ENCODE measurements at regions not wholly inside any gene's neighbourhood (a gene's known extent, or its start where the extent isn't known, plus 50 kb on each side); places are given as distances from the start of the nearest gene placed in this dataset.
A peak's percentile ranks its signal among the peaks of the same experiment; 100 is the strongest.

GRCh38 chr19:28948026-28948425, 264.9 kb downstream of the UQCRFS1 start:
- Histone ChIP-seq H3K4me3 (ENCODE audit: low read length) (no peak overlapping the region), H3K9me3 (ENCODE audit: insufficient read depth, low read depth, low read length) (no peaks in the 10 kb centered on the region), H3K4me1 (ENCODE audit: insufficient read depth, low read length) (no peaks in the 10 kb centered on the region), H3K27ac (ENCODE audit: low read length) (no peak overlapping the region), H3K36me3 (ENCODE audit: insufficient read depth, low read depth, low read length) (no peaks in the 10 kb centered on the region), H3K9ac (ENCODE audit: low read depth, low read length) (no peak overlapping the region), H3K27me3 (ENCODE audit: insufficient read depth, low read length) (no peaks in the 10 kb centered on the region)

- H3K27me3 ChIP-seq (ENCODE audit: insufficient read depth, low read length), result no peaks in the 10 kb centered on the region
- no peak overlapping the region for H3K4me3 ChIP-seq (ENCODE audit: low read length)
- H3K27ac ChIP-seq (ENCODE audit: low read length), result no peak overlapping the region
- no peaks in the 10 kb centered on the region for H3K36me3 ChIP-seq (ENCODE audit: insufficient read depth, low read depth, low read length)
- H3K9me3 ChIP-seq (ENCODE audit: insufficient read depth, low read depth, low read length), result no peaks in the 10 kb centered on the region
- H3K9ac ChIP-seq (ENCODE audit: low read depth, low read length), result no peak overlapping the region
- H3K4me1 ChIP-seq (ENCODE audit: insufficient read depth, low read length), result no peaks in the 10 kb centered on the region
Measured at GRCh38 chr19:28943651-28944050, 269.3 kb downstream of the UQCRFS1 start.

GRCh38 chr19:28941833-28942232, 271.1 kb downstream of the UQCRFS1 start:
- Histone ChIP-seq H3K9ac (ENCODE audit: low read depth, low read length) (no peak overlapping the region), H3K27ac (ENCODE audit: low read length) (no peak overlapping the region), H3K4me1 (ENCODE audit: insufficient read depth, low read length) (no peaks in the 10 kb centered on the region), H3K4me3 (ENCODE audit: low read length) (no peak overlapping the region), H3K9me3 (ENCODE audit: insufficient read depth, low read depth, low read length) (no peaks in the 10 kb centered on the region), H3K27me3 (ENCODE audit: insufficient read depth, low read length) (no peaks in the 10 kb centered on the region), H3K36me3 (ENCODE audit: insufficient read depth, low read depth, low read length) (no peaks in the 10 kb centered on the region)

GRCh38 chr19:28940751-28941500, 272.0 kb downstream of the UQCRFS1 start:
- no peak overlapping the region for H3K9ac ChIP-seq (ENCODE audit: low read depth, low read length)
- no peaks in the 10 kb centered on the region for H3K4me1 ChIP-seq (ENCODE audit: insufficient read depth, low read length)
- H3K9me3 ChIP-seq (ENCODE audit: insufficient read depth, low read depth, low read length), result no peaks in the 10 kb centered on the region
- no peak overlapping the region for H3K4me3 ChIP-seq (ENCODE audit: low read length)
- H3K36me3 ChIP-seq (ENCODE audit: insufficient read depth, low read depth, low read length), result no peaks in the 10 kb centered on the region
- no peaks in the 10 kb centered on the region for H3K27me3 ChIP-seq (ENCODE audit: insufficient read depth, low read length)
- H3K27ac ChIP-seq (ENCODE audit: low read length), result no peak overlapping the region

GRCh38 chr19:28939236-28939635, 273.7 kb downstream of the UQCRFS1 start:
- Histone ChIP-seq H3K27me3 (ENCODE audit: insufficient read depth, low read length) (no peaks in the 10 kb centered on the region), H3K4me3 (ENCODE audit: low read length) (no peak overlapping the region), H3K27ac (ENCODE audit: low read length) (no peak overlapping the region), H3K9me3 (ENCODE audit: insufficient read depth, low read depth, low read length) (no peaks in the 10 kb centered on the region), H3K9ac (ENCODE audit: low read depth, low read length) (no peak overlapping the region), H3K4me1 (ENCODE audit: insufficient read depth, low read length) (no peaks in the 10 kb centered on the region), H3K36me3 (ENCODE audit: insufficient read depth, low read depth, low read length) (no peaks in the 10 kb centered on the region)

GRCh38 chr19:28936001-28936400, 276.9 kb downstream of the UQCRFS1 start:
- H3K27me3 ChIP-seq (ENCODE audit: insufficient read depth, low read length), result no peaks in the 10 kb centered on the region
- no peaks in the 10 kb centered on the region for H3K4me1 ChIP-seq (ENCODE audit: insufficient read depth, low read length)
- no peak overlapping the region for H3K27ac ChIP-seq (ENCODE audit: low read length)
- no peaks in the 10 kb centered on the region for H3K9me3 ChIP-seq (ENCODE audit: insufficient read depth, low read depth, low read length)
- H3K36me3 ChIP-seq (ENCODE audit: insufficient read depth, low read depth, low read length), result no peaks in the 10 kb centered on the region
- H3K9ac ChIP-seq (ENCODE audit: low read depth, low read length), result no peak overlapping the region
- no peak overlapping the region for H3K4me3 ChIP-seq (ENCODE audit: low read length)

GRCh38 chr19:28934631-28935030, 278.3 kb downstream of the UQCRFS1 start:
- H3K27ac ChIP-seq (ENCODE audit: low read length), result no peak overlapping the region
- no peaks in the 10 kb centered on the region for H3K27me3 ChIP-seq (ENCODE audit: insufficient read depth, low read length)
- no peaks in the 10 kb centered on the region for H3K36me3 ChIP-seq (ENCODE audit: insufficient read depth, low read depth, low read length)
- H3K4me1 ChIP-seq (ENCODE audit: insufficient read depth, low read length), result no peaks in the 10 kb centered on the region
- no peaks in the 10 kb centered on the region for H3K9me3 ChIP-seq (ENCODE audit: insufficient read depth, low read depth, low read length)
- no peak overlapping the region for H3K4me3 ChIP-seq (ENCODE audit: low read length)
- no peak overlapping the region for H3K9ac ChIP-seq (ENCODE audit: low read depth, low read length)

- Histone ChIP-seq H3K9me3 (ENCODE audit: insufficient read depth, low read depth, low read length) (no peaks in the 10 kb centered on the region), H3K4me3 (ENCODE audit: low read length) (no peak overlapping the region), H3K9ac (ENCODE audit: low read depth, low read length) (no peak overlapping the region), H3K27me3 (ENCODE audit: insufficient read depth, low read length) (no peaks in the 10 kb centered on the region), H3K36me3 (ENCODE audit: insufficient read depth, low read depth, low read length) (no peaks in the 10 kb centered on the region), H3K4me1 (ENCODE audit: insufficient read depth, low read length) (no peaks in the 10 kb centered on the region), H3K27ac (ENCODE audit: low read length) (no peak overlapping the region)
Measured at GRCh38 chr19:28933039-28933438, 279.9 kb downstream of the UQCRFS1 start.

GRCh38 chr19:28932446-28932845, 280.5 kb downstream of the UQCRFS1 start:
- H3K36me3 ChIP-seq (ENCODE audit: insufficient read depth, low read depth, low read length), result no peaks in the 10 kb centered on the region
- H3K27me3 ChIP-seq (ENCODE audit: insufficient read depth, low read length), result no peaks in the 10 kb centered on the region
- H3K27ac ChIP-seq (ENCODE audit: low read length), result no peak overlapping the region
- H3K9ac ChIP-seq (ENCODE audit: low read depth, low read length), result no peak overlapping the region
- H3K9me3 ChIP-seq (ENCODE audit: insufficient read depth, low read depth, low read length), result no peaks in the 10 kb centered on the region
- H3K4me3 ChIP-seq (ENCODE audit: low read length), result no peak overlapping the region
- H3K4me1 ChIP-seq (ENCODE audit: insufficient read depth, low read length), result no peaks in the 10 kb centered on the region

GRCh38 chr19:28929006-28929405, 283.9 kb downstream of the UQCRFS1 start:
- H3K36me3 ChIP-seq (ENCODE audit: insufficient read depth, low read depth, low read length), result no peaks in the 10 kb centered on the region
- H3K27me3 ChIP-seq (ENCODE audit: insufficient read depth, low read length), result no peaks in the 10 kb centered on the region
- no peaks in the 10 kb centered on the region for H3K9me3 ChIP-seq (ENCODE audit: insufficient read depth, low read depth, low read length)
- no peak overlapping the region for H3K9ac ChIP-seq (ENCODE audit: low read depth, low read length)
- H3K27ac ChIP-seq (ENCODE audit: low read length), result no peak overlapping the region
- no peak overlapping the region for H3K4me3 ChIP-seq (ENCODE audit: low read length)
- H3K4me1 ChIP-seq (ENCODE audit: insufficient read depth, low read length), result no peaks in the 10 kb centered on the region

GRCh38 chr19:28927456-28927855, 285.5 kb downstream of the UQCRFS1 start:
- Histone ChIP-seq H3K27me3 (ENCODE audit: insufficient read depth, low read length) (no peaks in the 10 kb centered on the region), H3K27ac (ENCODE audit: low read length) (no peak overlapping the region), H3K9me3 (ENCODE audit: insufficient read depth, low read depth, low read length) (no peaks in the 10 kb centered on the region), H3K4me1 (ENCODE audit: insufficient read depth, low read length) (no peaks in the 10 kb centered on the region), H3K36me3 (ENCODE audit: insufficient read depth, low read depth, low read length) (no peaks in the 10 kb centered on the region), H3K9ac (ENCODE audit: low read depth, low read length) (no peak overlapping the region), H3K4me3 (ENCODE audit: low read length) (no peak overlapping the region)

GRCh38 chr19:28920269-28921066, 292.5 kb downstream of the UQCRFS1 start:
- peaks cover 11% of the 10 kb centered on the region; the same call in 1 of the 2 replicates for H3K4me1 ChIP-seq (ENCODE audit: insufficient read depth, low read length)
- no peak overlapping the region for H3K4me3 ChIP-seq (ENCODE audit: low read length)
- no peaks in the 10 kb centered on the region for H3K27me3 ChIP-seq (ENCODE audit: insufficient read depth, low read length)
- H3K27ac ChIP-seq (ENCODE audit: low read length), result no peak overlapping the region
- H3K9ac ChIP-seq (ENCODE audit: low read depth, low read length), result peak overlapping the region; percentile 27; the same call in 1 of the 2 replicates
- H3K9me3 ChIP-seq (ENCODE audit: insufficient read depth, low read depth, low read length), result no peaks in the 10 kb centered on the region
- no peaks in the 10 kb centered on the region for H3K36me3 ChIP-seq (ENCODE audit: insufficient read depth, low read depth, low read length)
